ENCODE measurements at regions not wholly inside any gene's neighbourhood (a gene's known extent, or its start where the extent isn't known, plus 50 kb on each side); places are given as distances from the start of the nearest gene placed in this dataset.

- TF ChIP-seq, protein P1, sequence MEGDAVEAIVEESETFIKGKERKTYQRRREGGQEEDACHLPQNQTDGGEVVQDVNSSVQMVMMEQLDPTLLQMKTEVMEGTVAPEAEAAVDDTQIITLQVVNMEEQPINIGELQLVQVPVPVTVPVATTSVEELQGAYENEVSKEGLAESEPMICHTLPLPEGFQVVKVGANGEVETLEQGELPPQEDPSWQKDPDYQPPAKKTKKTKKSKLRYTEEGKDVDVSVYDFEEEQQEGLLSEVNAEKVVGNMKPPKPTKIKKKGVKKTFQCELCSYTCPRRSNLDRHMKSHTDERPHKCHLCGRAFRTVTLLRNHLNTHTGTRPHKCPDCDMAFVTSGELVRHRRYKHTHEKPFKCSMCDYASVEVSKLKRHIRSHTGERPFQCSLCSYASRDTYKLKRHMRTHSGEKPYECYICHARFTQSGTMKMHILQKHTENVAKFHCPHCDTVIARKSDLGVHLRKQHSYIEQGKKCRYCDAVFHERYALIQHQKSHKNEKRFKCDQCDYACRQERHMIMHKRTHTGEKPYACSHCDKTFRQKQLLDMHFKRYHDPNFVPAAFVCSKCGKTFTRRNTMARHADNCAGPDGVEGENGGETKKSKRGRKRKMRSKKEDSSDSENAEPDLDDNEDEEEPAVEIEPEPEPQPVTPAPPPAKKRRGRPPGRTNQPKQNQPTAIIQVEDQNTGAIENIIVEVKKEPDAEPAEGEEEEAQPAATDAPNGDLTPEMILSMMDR (conservative IDR thresholded peaks at IDR 0.05; ENCODE audit: low read length) = no peak
- no peak for TF ChIP-seq EZH2phosphoT487 (IDR thresholded peaks at IDR 0.05; ENCODE audit: borderline replicate concordance, low read depth, low read length)
Measured at GRCh38 chr5:128799945-128800344, 165.3 kb upstream of the SLC27A6 start.
